ENCODE measurements at regions not wholly inside any gene's neighbourhood (a gene's known extent, or its start where the extent isn't known, plus 50 kb on each side); places are given as distances from the start of the nearest gene placed in this dataset.

DNA sequence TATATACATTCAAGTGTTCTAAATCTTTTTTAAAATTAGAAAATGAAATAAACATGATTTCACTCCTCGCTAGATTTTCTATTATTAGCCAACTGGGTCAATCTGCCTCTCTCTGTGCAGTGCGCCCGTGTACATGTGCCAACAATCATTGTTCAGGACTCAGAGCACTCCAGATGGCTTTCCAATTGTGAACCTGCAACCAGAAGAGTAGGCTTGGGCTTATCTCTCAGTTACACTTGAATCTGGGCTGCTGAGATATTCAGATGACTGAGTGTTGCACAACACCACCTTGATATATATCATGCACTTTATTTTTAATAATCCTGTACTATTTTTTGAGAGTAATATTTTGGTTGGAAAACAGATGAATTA is 184.0 kb upstream of the FSTL5 start:
- TF ChIP-seq, protein P1, sequence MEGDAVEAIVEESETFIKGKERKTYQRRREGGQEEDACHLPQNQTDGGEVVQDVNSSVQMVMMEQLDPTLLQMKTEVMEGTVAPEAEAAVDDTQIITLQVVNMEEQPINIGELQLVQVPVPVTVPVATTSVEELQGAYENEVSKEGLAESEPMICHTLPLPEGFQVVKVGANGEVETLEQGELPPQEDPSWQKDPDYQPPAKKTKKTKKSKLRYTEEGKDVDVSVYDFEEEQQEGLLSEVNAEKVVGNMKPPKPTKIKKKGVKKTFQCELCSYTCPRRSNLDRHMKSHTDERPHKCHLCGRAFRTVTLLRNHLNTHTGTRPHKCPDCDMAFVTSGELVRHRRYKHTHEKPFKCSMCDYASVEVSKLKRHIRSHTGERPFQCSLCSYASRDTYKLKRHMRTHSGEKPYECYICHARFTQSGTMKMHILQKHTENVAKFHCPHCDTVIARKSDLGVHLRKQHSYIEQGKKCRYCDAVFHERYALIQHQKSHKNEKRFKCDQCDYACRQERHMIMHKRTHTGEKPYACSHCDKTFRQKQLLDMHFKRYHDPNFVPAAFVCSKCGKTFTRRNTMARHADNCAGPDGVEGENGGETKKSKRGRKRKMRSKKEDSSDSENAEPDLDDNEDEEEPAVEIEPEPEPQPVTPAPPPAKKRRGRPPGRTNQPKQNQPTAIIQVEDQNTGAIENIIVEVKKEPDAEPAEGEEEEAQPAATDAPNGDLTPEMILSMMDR (conservative IDR thresholded peaks at IDR 0.05; ENCODE audit: control insufficient read depth, insufficient read depth, low read depth, low read length): no peak
- no peak for DNase-seq (ENCODE audit: low read depth)
- H3K4me3 ChIP-seq (ENCODE audit: control insufficient read depth, low read depth, low read length): no peak overlapping the region

DNA sequence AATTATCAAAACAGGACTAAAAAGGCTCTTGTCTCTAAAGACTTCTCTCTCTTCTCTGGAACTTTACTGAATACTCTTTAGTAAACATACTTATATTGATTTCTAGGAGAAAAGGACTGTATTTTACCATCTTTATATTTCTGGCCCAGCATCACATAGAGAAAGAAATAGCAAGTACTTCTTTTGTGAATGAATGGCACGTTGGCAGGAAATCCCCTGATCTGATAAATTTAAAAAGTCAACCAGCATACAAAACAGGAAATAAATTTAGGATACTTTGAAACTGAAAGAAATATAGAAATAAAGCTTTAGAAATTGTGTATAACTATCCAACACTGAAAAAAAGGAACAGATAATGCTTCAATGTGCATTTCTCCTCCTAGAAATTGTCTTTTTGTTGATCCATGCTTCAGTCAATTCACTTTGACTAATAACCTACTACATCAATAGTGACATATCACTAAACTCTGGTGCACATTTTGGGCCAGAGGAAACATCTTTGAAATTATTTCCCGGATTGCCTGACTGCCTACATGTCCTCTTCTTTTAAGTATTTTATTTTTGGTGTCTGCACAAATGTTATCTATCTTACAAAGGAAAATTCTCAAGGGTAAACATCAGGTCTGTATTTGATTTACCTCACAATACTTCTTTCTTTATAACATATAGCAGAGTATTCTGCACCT is 183.5 kb upstream of the FSTL5 start:
- DNase-seq (ENCODE audit: low read depth): no peak
- H3K4me3 ChIP-seq (ENCODE audit: control insufficient read depth, low read depth, low read length): no peak overlapping the region
- TF ChIP-seq, protein P1 (conservative IDR thresholded peaks at IDR 0.05; ENCODE audit: control insufficient read depth, insufficient read depth, low read depth, low read length): no peak

DNA sequence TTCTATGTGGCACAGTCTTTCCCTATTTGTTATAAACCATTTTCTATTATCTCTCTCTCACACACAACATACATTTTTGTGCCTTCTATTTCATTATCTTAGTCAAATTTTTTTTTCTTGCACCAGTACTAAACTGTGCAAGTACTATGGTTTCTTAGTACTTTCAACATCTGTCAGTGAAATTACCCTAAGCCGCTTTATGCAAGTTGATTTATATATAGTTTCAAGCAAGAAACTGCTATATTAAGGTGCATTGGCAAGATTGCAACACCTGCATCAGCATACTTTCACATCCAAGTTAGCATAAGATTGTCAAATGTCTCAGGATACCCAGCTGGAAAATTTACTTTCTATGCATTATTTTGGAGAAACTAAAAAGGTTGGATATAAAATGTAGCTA is 180.2 kb upstream of the FSTL5 start:
- TF ChIP-seq, protein P1 (conservative IDR thresholded peaks at IDR 0.05; ENCODE audit: control insufficient read depth, insufficient read depth, low read depth, low read length): no peak
- no peak overlapping the region for H3K4me3 ChIP-seq (ENCODE audit: control insufficient read depth, low read depth, low read length)
- DNase-seq (ENCODE audit: low read depth): no peak

DNA sequence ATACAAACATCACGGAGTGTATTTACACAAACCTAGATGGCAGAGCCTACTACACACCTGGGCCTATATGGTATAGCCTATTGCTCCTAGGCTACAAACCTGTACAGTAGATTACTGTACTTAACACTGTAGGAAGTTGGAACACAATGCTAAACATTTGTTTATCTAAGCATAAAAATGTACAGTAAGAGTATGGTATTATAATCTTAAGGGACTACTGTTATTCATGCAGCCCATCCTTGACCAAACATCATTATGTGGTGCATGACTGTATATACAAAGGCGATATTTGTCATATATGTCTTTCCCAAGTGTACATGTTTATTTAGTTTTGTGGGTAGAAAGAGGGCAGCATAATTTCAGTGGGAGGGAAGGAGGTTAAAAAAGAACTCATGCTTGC is 177.7 kb upstream of the FSTL5 start:
- no peak for DNase-seq (ENCODE audit: low read depth)
- TF ChIP-seq, protein P1 (conservative IDR thresholded peaks at IDR 0.05; ENCODE audit: control insufficient read depth, insufficient read depth, low read depth, low read length): no peak
- no peak overlapping the region for H3K4me3 ChIP-seq (ENCODE audit: control insufficient read depth, low read depth, low read length)

DNA sequence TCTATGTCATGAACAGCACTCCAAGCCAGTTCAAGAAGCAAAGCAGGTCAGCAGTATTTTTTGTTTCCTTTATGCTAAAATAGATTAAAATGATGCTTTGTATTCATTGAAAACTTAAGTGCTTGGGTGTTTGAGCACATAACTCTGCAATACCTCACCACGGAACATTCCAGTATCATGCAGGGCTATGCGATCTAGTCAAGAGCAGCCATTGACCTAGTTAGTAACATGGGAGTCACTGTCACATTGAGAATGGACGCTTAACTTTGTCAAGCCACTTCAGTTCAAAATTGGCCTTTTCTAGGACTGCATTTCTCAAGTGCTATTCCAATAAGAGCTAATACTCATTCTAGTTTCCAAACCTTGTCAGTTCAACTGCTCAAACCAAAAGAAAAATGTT is 160.1 kb upstream of the FSTL5 start:
- no peak for DNase-seq (ENCODE audit: low read depth)
- H3K4me3 ChIP-seq (ENCODE audit: control insufficient read depth, low read depth, low read length): no peak overlapping the region
- TF ChIP-seq, protein P1 (conservative IDR thresholded peaks at IDR 0.05; ENCODE audit: control insufficient read depth, insufficient read depth, low read depth, low read length): no peak

DNA sequence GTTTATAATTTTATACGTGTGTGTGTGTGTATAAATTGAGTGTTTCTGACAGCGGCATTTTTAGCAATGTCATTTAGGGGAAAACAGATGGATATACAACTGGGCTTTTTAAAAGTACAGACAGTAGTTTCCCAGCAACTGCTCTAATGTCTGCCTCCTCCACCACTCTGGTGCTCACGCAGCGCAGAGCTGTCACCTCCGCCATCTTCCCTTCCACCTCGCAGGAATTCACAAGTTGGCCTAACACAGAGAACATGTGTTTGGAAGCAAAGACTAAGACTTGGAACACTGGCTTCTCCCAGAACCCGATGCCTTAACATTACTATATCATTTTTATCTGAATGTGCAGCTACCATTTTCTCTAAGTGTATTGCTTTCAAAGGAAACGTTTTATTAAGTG is 158.3 kb upstream of the FSTL5 start:
- H3K4me3 ChIP-seq (ENCODE audit: control insufficient read depth, low read depth, low read length): no peak overlapping the region
- no peak for DNase-seq (ENCODE audit: low read depth)
- TF ChIP-seq, protein P1 (conservative IDR thresholded peaks at IDR 0.05; ENCODE audit: control insufficient read depth, insufficient read depth, low read depth, low read length): no peak

DNA sequence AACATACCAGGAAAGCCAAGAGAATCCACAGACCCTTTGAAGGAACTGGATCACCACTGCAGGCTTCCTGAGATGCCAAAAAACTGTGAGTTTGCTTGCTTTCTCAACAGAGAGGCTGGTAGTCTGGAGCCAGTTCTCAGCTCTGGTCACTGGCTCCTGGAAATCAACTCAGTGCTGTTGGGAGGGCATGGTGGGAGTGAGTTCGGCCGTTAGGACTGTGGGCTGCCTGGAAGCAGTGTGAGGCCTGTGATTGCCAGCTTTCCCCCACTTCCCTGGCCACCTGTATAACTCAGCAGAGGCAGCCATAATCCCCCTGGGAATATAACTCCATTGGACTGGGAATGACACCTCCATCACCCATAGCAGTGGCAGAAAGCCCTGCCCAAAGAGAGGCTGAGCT is 122.0 kb upstream of the FSTL5 start:
- TF ChIP-seq, protein P1 (conservative IDR thresholded peaks at IDR 0.05; ENCODE audit: control insufficient read depth, insufficient read depth, low read depth, low read length): no peak
- no peak for DNase-seq (ENCODE audit: low read depth)
- H3K4me3 ChIP-seq (ENCODE audit: control insufficient read depth, low read depth, low read length): no peak overlapping the region
